Epithelial cell of prostate (primary cell): ENCODE measurements at regions not wholly inside any gene's neighbourhood (a gene's known extent, or its start where the extent isn't known, plus 50 kb on each side); places are given as distances from the start of the nearest gene placed in this dataset.

ENCODE experiments used
- DNase-seq: peaks from one replicate; pipeline ENCODE4 v3.0.0-alpha.2; 2011; ENCODE audit warnings: low read depth, low spot score
- H3K27ac ChIP-seq: fragments of 450-650 bp; 2 replicates; pipeline ENCODE4 v1.5.1; 2017; ENCODE audit warnings: mild to moderate bottlenecking

- no peak for DNase-seq
- H3K27ac ChIP-seq = no peak overlapping the region
Observed at GRCh38 chrY:14139521-14139920, 83.5 kb downstream of the VCY1B start.

DNA sequence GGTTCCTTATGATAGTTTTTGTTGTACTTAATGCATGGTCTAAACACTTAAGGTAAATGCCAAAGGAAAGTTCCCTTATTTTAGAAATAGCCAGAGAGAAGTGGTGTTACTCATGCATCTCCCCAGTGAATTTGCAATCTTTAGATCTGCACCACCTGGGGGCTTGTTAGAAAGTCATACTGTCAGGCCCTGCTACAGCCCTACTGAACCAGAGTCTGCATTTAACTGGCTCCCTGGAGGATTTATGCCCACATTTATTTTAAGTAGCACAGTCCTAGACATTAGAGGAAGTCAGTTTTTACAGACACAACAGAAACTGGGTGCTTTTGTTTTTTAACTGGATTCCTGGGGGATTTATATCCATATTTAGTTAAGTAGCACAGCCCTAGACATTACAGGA, 89.6 kb downstream of the VCY1B start:
- no peak overlapping the region for H3K27ac ChIP-seq
- DNase-seq = no peak

DNA sequence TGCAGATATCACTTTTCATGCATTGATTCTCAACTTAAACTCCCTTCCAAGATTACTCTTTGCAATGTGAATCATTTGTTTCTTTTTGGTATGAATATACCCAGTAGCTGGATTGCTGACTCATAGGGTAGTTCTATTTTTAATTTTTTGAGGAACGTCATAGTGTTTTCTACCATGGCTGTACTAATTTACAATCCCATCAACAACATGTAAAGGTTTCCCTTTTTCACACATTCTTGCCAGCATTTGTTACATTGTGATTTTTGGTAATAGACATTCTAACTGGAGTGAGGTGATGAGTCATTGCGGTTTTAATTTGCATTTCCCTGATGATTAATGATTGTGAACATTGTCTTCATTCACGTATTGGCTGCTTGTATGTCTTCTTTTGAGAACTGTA, 126.7 kb downstream of the VCY1B start:
- H3K27ac ChIP-seq = no peak overlapping the region
- no peak for DNase-seq

DNA sequence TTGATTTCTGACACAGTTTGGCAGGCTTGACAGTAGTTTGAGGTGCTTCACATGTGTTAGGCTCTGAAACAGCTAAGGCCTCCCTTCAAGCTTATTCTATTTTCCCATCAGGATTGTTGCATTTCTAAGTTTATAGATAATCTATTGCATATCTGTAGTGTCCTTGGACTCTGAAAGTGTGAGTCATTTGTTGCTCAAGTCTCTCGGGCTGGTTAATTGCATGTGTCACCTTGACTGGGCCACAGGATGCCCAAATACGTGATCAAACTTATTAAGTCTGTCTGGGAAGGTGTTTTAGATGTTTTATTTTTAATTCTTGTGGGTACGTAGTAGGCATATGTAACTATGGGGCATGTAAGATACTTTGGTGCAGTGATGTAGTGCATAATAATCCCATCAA, 166.0 kb downstream of the VCY1B start:
- DNase-seq = no peak
- no peak overlapping the region for H3K27ac ChIP-seq

DNA sequence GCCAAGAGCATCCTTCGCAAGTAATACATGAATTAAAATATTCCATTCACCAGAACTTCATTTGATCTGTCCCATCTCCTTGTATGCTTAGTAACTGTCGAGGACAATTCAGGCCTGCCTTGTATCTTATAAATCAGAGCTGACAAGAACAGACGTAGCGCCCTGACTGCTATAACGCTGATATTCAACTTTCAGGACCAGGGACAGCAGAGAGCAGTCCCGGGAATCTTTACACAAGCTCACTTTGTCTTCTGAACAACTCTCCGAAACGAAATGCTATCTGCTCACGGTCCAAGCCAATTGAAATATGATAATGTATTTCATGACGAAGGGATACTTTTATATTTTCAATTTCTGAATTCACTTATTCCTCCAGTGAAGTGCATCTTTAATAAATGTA, 175.7 kb downstream of the VCY1B start:
- DNase-seq = no peak
- H3K27ac ChIP-seq = no peak overlapping the region

DNA sequence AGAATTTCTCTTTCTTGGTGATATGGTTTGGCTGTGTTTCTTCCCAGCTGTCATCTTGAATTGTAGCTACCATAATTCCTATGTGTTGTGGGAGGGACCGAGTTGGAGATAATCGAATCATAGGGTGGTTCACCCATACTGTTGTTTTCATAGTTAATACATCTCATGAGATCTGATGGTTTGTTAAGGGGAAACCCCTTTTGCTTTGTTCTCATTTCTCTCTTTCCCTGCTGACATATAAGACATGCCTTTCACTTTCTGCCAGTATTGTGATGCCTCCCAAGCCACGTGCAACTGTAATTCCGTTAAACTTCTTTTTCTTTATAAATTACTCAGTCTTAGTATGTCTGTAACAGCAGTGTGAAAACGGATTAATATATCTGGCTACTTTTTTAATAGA, 179.0 kb downstream of the VCY1B start:
- H3K27ac ChIP-seq = no peak overlapping the region
- no peak for DNase-seq

GRCh38 chrY:14238277-14238676, 182.2 kb downstream of the VCY1B start:
- DNase-seq = no peak
- H3K27ac ChIP-seq = no peak overlapping the region

- DNase-seq = no peak
- no peak overlapping the region for H3K27ac ChIP-seq
Observed at GRCh38 chrY:14246948-14247347, 190.9 kb downstream of the VCY1B start.

DNA sequence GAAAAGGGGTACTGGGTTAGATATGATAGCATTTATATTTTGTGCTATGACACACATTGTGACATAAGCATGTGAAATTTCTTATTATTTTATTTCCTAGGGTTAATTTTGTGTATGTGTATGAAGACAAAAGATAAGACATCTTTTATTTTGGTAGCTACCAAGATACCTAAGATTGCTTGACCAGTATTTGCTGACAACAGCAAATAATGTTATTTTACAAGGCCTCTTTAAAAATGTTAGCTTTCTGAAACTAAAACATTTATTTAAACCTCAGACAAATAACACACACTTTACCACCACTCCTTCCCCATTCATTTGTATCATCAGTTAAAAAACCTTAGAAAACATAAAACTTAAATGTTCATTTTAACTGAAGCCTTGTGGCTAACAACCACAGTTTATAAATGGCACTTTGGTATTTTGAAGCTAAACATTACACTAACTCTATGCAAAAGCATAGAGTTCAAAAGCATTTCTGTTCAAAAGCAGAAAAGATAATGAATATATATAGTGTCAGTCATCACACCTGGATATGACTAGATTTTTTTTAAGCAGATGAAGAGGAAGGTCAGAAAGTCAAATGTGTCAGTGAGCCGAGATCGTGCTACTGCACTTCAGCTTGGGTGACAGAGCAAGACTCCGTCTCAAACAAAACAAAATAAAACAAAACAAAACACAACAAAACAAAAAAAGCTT, 193.0 kb downstream of the VCY1B start:
- DNase-seq = no peak
- no peak overlapping the region for H3K27ac ChIP-seq

- no peak overlapping the region for H3K27ac ChIP-seq
- DNase-seq = no peak
Observed at GRCh38 chrY:14255965-14256816, 200.2 kb downstream of the VCY1B start.

- H3K27ac ChIP-seq = no peak overlapping the region
Observed at GRCh38 chrY:14256817-14257168, 200.8 kb downstream of the VCY1B start.

GRCh38 chrY:14277029-14277428, 221.0 kb downstream of the VCY1B start:
- no peak for DNase-seq
- H3K27ac ChIP-seq = no peak overlapping the region

More at GRCh38 chrY:14256817-14257168, 200.8 kb downstream of the VCY1B start:
- DNase-seq = no peak

- DNase-seq = no peak
- H3K27ac ChIP-seq = no peak overlapping the region
Observed at GRCh38 chrY:14290656-14291375, 233.5 kb upstream of the NLGN4Y start.

GRCh38 chrY:14292382-14292781, 231.9 kb upstream of the NLGN4Y start:
- no peak for DNase-seq
- H3K27ac ChIP-seq = no peak overlapping the region

GRCh38 chrY:14300775-14301174, 223.6 kb upstream of the NLGN4Y start:
- no peak for DNase-seq
- H3K27ac ChIP-seq = no peak overlapping the region

DNA sequence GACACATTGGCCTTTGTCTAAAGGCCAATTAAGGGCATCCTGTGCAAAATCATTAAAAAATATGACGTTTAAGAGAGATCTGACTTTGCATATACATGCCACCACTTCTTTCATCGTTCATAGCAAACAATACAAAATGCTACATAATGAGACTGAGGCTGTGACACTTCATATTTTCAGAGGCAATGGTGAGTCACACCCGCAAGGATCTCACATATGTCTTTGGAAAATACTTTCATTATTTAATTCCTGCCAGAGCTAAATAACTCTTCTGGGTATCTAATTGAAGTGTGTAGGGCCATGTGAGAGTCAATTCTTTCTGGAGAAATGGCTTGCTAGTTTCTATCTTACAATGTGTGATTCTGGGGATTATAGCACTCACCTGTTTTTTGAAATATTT, 222.8 kb upstream of the NLGN4Y start:
- no peak for DNase-seq
- H3K27ac ChIP-seq = no peak overlapping the region

- peak; percentile 73 for DNase-seq
- peak overlapping the region; percentile 52 for H3K27ac ChIP-seq
Observed at GRCh38 chrY:14328677-14329345, 195.5 kb upstream of the NLGN4Y start.

DNA sequence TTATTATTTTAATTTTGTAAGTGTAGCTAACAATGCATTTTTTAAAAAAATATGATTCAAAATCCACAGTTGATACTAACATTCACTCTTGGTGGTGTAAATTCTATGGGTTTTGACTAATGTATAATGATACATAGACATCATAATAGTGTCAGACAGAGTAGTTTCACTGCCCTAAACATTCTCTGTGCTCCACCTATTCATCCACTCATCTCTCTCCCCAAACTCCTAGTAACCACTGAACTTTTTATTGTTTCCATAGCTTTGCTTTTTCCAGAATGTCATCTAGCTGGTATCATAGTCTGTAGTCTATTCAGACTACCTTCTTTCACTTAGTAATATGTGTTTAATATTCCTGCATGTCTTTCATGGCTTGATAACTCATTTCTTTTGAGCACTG, 194.0 kb upstream of the NLGN4Y start:
- H3K27ac ChIP-seq = no peak overlapping the region
- DNase-seq = no peak

- no peak for DNase-seq
- H3K27ac ChIP-seq = no peak overlapping the region
Observed at GRCh38 chrY:14339524-14339923, 184.8 kb upstream of the NLGN4Y start.

DNA sequence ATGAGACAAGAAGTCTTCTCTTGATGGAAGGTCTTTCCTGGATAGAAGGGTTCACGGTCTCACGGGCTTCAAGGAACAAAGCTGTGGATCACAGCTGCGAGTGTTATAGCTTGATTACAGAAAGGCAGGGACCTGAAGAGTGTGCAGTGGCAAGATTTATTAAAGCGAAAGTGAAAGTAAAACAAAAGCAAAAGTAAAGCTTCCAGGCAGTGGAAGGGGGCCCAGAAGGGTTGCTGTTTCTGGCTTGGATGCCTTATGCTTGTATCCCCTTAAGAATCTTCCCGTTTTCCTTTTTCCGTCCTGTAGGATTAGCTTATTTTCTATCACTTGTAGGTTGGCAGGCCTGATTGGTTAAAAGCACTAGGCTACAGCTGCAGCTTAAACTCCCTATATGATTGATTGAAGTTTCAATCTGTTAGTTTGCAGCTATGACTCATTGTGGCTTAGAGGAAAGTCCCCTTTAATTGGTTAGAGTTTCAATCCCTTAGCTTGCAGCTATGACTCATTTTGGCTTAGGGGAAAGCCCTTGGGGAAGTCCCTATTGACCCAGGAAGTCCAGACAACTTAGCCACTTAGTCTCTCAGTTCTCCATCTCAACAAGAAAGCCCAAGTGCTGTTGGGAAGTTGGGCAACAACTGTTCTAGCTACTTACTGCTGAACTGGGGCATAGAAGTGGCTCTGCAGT, 183.7 kb upstream of the NLGN4Y start:
- peak; percentile 76 for DNase-seq
- H3K27ac ChIP-seq = no peak overlapping the region
